HG03439 (cell line): ENCODE measurements at regions not wholly inside any gene's neighbourhood (a gene's known extent, or its start where the extent isn't known, plus 50 kb on each side); places are given as distances from the start of the nearest gene placed in this dataset.
A peak's percentile ranks its signal among the peaks of the same experiment; 100 is the strongest.
"Not testable (repeated sequence)": the region's sequence is repeated elsewhere in the genome, so short reads cannot be mapped to it uniquely, and the experiment has no call there.

Experiments used
- ATAC-seq: cut with Tn5 transposase; IDR thresholded peaks from one replicate; pipeline ENCODE4 v1.9.1; 2021; ENCODE audit warnings: mild to moderate bottlenecking, moderate library complexity; ENCODE audit not compliant: unreplicated experiment

GRCh38 chrX:63285375-63285774 lies 65.8 kb downstream of the SPIN4 start:
- no peak for ATAC-seq

DNA sequence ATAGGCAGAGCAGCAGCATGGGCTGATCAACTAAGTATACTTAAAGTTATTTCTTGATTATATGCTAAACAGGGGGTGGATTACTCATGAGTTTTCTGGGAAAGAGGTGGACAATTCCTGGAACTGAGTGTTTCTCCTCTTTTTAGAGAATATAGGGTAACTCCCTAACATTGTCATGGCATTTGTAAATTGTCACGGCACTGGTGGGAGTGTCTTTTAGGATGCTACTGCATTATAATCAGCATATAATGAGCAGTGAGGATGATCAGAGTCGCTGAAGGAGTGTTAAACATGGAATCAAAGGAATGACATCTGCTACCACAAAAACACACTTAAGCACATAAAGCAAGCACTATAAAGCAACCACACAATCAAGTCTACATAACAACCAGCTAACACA lies 66.5 kb downstream of the SPIN4 start:
- ATAC-seq = no peak

GRCh38 chrX:63283348-63283747 lies 67.8 kb downstream of the SPIN4 start:
- no peak for ATAC-seq

- ATAC-seq = no peak
Measured at GRCh38 chrX:63282828-63283227, 68.3 kb downstream of the SPIN4 start.

DNA sequence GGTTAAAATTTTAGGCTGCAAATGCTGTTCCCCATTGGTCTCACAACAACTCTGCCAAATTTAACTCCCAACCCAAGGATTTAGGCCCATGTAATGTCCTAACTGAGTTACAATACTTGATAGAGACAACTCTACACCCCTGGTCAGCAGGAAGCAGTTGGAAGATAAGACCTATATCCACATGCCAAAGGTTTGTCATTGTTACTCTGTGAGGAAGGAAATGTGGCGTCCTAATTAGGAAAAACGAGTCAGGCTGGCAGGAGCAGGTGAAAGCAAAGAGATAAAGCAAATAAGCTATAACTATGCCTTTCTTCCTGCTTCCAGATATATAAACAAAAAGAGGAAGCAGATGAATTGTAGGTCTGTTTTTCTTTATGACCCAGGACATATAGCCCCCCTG lies 69.1 kb downstream of the SPIN4 start:
- ATAC-seq = no peak

DNA sequence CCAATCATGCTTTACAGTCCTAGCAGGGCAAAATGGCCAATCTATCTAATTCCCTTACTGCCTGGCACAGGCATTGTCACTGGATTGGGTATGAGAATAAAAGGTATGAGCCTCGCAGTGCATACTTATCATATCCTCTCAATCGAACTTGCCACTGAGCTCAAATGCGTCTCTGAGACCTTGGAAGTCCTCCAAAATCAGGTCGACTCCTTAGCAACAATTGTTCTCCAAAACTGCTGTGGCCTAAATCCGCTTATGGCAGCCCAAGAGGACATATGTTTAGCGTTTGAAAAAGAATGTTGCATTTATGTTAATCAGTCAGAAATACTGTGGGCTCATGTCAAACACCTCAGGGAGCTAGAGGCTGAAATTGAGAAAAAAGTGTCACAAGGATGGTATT lies 69.7 kb downstream of the SPIN4 start:
- no peak for ATAC-seq

GRCh38 chrX:63277394-63277793 lies 73.7 kb downstream of the SPIN4 start:
- ATAC-seq = not testable (repeated sequence)

GRCh38 chrX:63275127-63275526 lies 76.0 kb downstream of the SPIN4 start:
- no peak for ATAC-seq

DNA sequence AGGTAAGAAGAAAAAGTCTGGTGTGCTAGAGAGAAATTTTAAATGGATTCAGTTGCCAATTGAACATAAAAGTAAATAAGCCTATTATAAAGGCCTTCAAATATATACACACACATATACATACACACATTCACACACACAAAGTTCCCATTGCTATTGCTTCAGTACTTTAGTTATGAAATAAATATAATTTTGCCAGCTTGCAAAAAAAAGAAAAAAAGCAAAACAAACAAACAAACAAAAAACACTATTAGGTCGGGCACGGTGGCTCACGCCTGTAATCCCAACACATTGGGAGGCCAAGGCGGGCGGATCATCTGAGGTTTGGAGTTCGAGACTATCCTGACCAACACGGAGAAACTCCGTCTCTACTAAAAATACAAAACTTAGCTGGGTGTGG lies 80.3 kb downstream of the SPIN4 start:
- ATAC-seq = no peak

- no peak for ATAC-seq
Measured at GRCh38 chrX:63258144-63258543, 93.0 kb downstream of the SPIN4 start.

DNA sequence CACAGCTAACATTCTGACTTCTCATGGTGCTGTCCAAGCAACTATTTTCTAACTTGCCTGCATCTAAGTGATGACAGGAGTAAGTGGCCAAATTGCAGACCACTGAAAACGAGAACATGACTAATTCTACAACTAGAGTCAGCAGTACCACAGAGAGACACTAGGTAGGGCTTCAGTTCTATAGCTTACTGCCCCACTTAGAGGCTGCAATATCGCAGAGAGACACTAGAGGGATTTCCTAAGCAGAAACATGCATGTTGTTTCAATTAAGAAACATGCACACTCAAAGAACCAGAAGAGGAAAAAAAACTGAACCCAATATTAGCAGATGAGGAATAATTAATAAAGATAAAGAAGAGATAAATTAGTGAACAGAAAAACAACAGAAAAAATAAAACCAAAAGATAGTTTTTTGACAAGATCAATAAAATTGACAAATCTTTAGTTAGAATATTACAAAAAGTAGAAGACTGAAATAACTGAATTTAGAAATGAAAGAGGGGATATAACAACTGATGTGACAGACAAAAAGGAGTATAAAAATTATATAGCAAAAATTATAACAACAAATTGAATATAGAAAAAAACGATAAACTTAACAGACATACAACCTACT lies 100.8 kb downstream of the SPIN4 start:
- ATAC-seq = peak; percentile 100

GRCh38 chrX:63242689-63243088 lies 108.4 kb downstream of the SPIN4 start:
- ATAC-seq = not testable (repeated sequence)

GRCh38 chrX:63235963-63236362 lies 115.2 kb downstream of the SPIN4 start:
- not testable (repeated sequence) for ATAC-seq

- ATAC-seq = not testable (repeated sequence)
Measured at GRCh38 chrX:63233013-63233412, 118.1 kb downstream of the SPIN4 start.

DNA sequence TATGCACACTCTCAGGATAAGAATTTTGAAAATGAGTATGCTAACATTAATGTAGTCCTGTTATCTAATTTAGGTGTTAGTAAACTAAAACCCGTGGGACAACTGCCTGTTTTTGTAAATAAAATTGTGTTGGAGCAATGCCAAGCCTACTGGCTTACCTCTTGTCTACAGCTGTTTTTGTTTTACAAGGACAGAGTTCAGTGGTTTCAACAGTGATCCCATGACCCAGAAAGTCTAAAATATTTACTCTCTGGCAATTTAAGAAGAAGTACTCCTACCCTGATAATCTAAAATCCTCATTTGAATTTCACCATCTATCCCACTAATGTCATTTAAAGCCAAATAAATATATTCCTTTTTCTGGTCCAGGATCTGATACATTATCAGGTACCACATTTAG lies 132.9 kb downstream of the SPIN4 start:
- not testable (repeated sequence) for ATAC-seq

GRCh38 chrX:63217549-63217948 lies 133.6 kb downstream of the SPIN4 start:
- ATAC-seq = not testable (repeated sequence)

GRCh38 chrX:63209645-63210044 lies 141.5 kb downstream of the SPIN4 start:
- ATAC-seq = not testable (repeated sequence)

GRCh38 chrX:63209128-63209527 lies 142.0 kb downstream of the SPIN4 start:
- ATAC-seq = not testable (repeated sequence)

GRCh38 chrX:63204266-63205074 lies 146.7 kb downstream of the SPIN4 start:
- ATAC-seq = not testable (repeated sequence)

GRCh38 chrX:63201987-63202386 lies 149.1 kb downstream of the SPIN4 start:
- not testable (repeated sequence) for ATAC-seq

DNA sequence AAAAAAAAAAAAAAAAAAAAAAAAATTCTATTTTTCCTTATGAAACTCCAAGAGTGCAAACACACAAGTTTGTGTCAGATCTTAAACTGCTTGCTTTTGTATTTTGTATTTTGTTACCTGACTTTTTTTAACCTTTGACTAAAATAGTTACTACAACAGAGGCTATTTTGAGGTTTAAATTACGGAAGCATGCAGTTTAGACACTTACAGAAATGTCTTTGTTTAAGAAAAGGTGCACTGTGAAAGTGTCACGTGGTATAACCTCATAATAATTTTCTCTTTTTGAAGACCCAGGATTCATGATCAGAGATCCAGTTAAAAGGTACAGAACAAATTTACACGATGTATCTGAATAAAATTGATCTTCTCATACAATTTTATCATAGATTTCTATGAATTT lies 152.4 kb downstream of the SPIN4 start:
- ATAC-seq = not testable (repeated sequence)

DNA sequence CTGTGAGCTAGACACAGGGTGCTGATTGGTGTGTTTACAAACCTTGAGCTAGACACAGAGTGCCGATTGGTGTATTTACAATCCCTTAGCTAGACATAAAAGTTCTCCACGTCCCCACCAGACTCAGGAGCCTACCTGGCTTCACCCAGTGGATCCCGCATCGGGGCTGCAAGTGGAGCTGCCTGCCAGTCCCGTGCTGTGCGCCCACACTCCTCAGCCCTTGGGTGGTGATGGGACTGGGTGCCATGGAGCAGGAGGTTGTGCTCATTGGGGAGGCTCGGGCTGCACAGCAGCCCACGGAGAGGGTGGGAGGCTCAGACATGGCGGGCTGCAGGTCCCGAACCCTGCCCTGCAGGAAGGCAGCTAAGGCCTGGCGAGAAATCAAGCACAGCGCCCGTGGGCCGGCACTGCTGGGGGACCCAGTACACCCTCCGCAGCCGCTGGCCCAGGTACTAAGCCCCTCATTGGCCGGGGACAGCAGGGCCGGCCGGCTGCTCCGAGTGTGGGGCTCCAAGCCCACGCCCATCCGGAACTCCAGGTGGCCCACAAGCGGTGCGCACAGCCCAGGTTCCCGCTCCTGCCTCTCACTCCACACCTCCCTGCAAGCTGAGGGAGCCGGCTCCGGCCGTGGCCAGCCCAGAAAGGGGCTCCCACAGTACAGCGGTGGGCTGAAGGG lies 158.6 kb downstream of the SPIN4 start:
- ATAC-seq = not testable (repeated sequence)
